OCI-LY3 (cell line): ENCODE measurements at regions not wholly inside any gene's neighbourhood (a gene's known extent, or its start where the extent isn't known, plus 50 kb on each side); places are given as distances from the start of the nearest gene placed in this dataset.

Experiments
- EZH2phosphoT487 ChIP-seq: fragments of 200-600 bp; shearing (Covaris generic); IDR thresholded peaks from 2 replicates; pipeline ENCODE4 v1.6.1; 2018; ENCODE audit warnings: antibody characterized with exemption, mixed run types, low read depth
- TF ChIP-seq, protein P1 (sequence below): fragments of 200-600, 300-600 bp; sonication (generic); IDR thresholded peaks from 2 replicates; pipeline ENCODE4 v1.5.1; 2014; ENCODE audit warnings: antibody characterized with exemption, low read length, low read depth

DNA sequence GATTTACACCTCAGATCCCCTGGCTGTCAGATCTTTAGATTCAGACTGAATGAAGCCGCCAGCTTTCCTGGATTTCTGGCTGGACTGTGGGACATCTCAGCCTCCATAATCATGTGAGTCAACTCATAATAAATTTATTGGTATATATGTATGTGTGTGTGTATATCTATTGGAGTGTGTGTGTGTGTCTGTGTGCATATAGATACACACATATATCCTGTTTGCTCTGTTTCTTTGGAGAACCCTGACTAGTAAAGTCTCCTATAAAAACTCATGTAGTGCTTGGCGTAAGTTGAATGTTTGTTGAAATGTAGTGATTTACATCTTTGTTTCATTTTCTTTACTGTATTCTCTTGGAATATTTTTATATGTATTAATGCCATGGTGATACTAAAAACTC, 499.5 kb upstream of the KLF12 start:
- TF ChIP-seq, protein P1, sequence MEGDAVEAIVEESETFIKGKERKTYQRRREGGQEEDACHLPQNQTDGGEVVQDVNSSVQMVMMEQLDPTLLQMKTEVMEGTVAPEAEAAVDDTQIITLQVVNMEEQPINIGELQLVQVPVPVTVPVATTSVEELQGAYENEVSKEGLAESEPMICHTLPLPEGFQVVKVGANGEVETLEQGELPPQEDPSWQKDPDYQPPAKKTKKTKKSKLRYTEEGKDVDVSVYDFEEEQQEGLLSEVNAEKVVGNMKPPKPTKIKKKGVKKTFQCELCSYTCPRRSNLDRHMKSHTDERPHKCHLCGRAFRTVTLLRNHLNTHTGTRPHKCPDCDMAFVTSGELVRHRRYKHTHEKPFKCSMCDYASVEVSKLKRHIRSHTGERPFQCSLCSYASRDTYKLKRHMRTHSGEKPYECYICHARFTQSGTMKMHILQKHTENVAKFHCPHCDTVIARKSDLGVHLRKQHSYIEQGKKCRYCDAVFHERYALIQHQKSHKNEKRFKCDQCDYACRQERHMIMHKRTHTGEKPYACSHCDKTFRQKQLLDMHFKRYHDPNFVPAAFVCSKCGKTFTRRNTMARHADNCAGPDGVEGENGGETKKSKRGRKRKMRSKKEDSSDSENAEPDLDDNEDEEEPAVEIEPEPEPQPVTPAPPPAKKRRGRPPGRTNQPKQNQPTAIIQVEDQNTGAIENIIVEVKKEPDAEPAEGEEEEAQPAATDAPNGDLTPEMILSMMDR: no peak
- no peak for TF ChIP-seq EZH2phosphoT487
